IMR-90 (cell line): ENCODE measurements at regions not wholly inside any gene's neighbourhood (a gene's known extent, or its start where the extent isn't known, plus 50 kb on each side); places are given as distances from the start of the nearest gene placed in this dataset.

ENCODE experiments used
- ATAC-seq: fragments of 200-7000 bp; cut with Tn5 transposase; 2 replicates; pipeline ENCODE4 v1.9.1; 2020; ENCODE audit warnings: low read depth, mild to moderate bottlenecking, moderate library complexity
- BruUV-seq: library from RNA; stranded (reverse); fragments of 400-500 nt; replicated peaks from 2 replicates; lab custom pipeline; 2021; lab: Mats Ljungman, UMichigan
- CTCF ChIA-PET: fragments of 300-600 bp; formaldehyde crosslinking; extraction: SDS; loops from one replicate; lab custom pipeline; 2021; ENCODE audit warnings: antibody characterized with exemption; lab: Yijun Ruan, JAX
- POLR2A ChIA-PET: fragments of 300-600 bp; sonication (Branson Sonifier 250); formaldehyde crosslinking; loops from one replicate; lab custom pipeline; 2022; ENCODE audit warnings: antibody characterized with exemption; ENCODE audit not compliant: unreplicated experiment; lab: Charles Lee
- DNase-seq: peaks from one replicate; pipeline ENCODE4 v3.0.0; 2013
- H2AFZ ChIP-seq: replicated peaks from 2 replicates; pipeline ENCODE3; 2013; ENCODE audit warnings: low read length, mild to moderate bottlenecking; ENCODE audit not compliant: poor library complexity
- H2AK5ac ChIP-seq: 2 replicates; pipeline ENCODE4 v1.6.1; 2013; ENCODE audit warnings: low read depth, low read length, inconsistent platforms
- H2AK9ac ChIP-seq: replicated peaks from 2 replicates; pipeline ENCODE3; 2013; ENCODE audit warnings: mild to moderate bottlenecking, low read depth, low read length, moderate library complexity; ENCODE audit not compliant: poor library complexity
- H2BK120ac ChIP-seq: 2 replicates; pipeline ENCODE4 v1.6.1; 2013; ENCODE audit warnings: low read depth, low read length, inconsistent platforms
- H2BK15ac ChIP-seq: 3 replicates; pipeline ENCODE4 v1.6.1; 2013; ENCODE audit warnings: low read depth, low read length, inconsistent platforms
- H2BK20ac ChIP-seq: 2 replicates; pipeline ENCODE4 v1.6.1; 2013; ENCODE audit warnings: low read depth, mild to moderate bottlenecking, inconsistent platforms, low read length, moderate library complexity
- H2BK5ac ChIP-seq: 2 replicates; pipeline ENCODE4 v1.6.1; 2013; ENCODE audit warnings: mild to moderate bottlenecking, low read depth, low read length, inconsistent platforms; ENCODE audit not compliant: poor library complexity, severe bottlenecking
- H3K14ac ChIP-seq: replicated peaks from 2 replicates; pipeline ENCODE4 v1.6.1; 2013; ENCODE audit warnings: low read depth, low read length, inconsistent platforms
- H3K18ac ChIP-seq: 2 replicates; pipeline ENCODE4 v1.6.1; 2013; ENCODE audit warnings: low read depth, low read length, control low read depth
- H3K23ac ChIP-seq: 2 replicates; pipeline ENCODE4 v1.6.1; 2013; ENCODE audit warnings: low read depth, low read length, inconsistent platforms
- H3K27ac ChIP-seq: 2 replicates; pipeline ENCODE4 v1.5.1; 2013; ENCODE audit warnings: mild to moderate bottlenecking, control low read depth, low read length; ENCODE audit not compliant: insufficient read depth
- H3K27me3 ChIP-seq: 2 replicates; pipeline ENCODE4 v1.6.1; 2013; ENCODE audit warnings: low read length; ENCODE audit not compliant: control insufficient read depth, insufficient read depth
- H3K36me3 ChIP-seq: 2 replicates; pipeline ENCODE4 v1.6.1; 2013; ENCODE audit warnings: low read length, mixed read lengths; ENCODE audit not compliant: control insufficient read depth, insufficient read depth
- H3K4ac ChIP-seq: 2 replicates; pipeline ENCODE4 v1.6.1; 2013; ENCODE audit warnings: low read depth, low read length, inconsistent platforms
- H3K4me1 ChIP-seq: 2 replicates; pipeline ENCODE4 v1.6.1; 2013; ENCODE audit warnings: low read length, mixed read lengths; ENCODE audit not compliant: control insufficient read depth, insufficient read depth
- H3K4me2 ChIP-seq: 2 replicates; pipeline ENCODE4 v1.6.1; 2013; ENCODE audit warnings: low read depth, mild to moderate bottlenecking, control low read depth, low read length, moderate library complexity
- H3K4me3 ChIP-seq: 2 replicates; pipeline ENCODE4 v1.5.1; 2013; ENCODE audit warnings: low read depth, mild to moderate bottlenecking, control low read depth, low read length, moderate library complexity; ENCODE audit not compliant: insufficient read depth
- H3K56ac ChIP-seq: 2 replicates; pipeline ENCODE4 v1.6.1; 2013; ENCODE audit warnings: low read length, inconsistent platforms; ENCODE audit not compliant: insufficient read depth; ENCODE audit errors: extremely low read depth
- H3K79me1 ChIP-seq, 2 experiments: 2 replicates each; pipeline ENCODE4 v1.6.1; 2013; ENCODE audit warnings: low read length in 2 of 2, inconsistent platforms in 1 of 2, low read depth in 1 of 2
- H3K9ac ChIP-seq: 2 replicates; pipeline ENCODE4 v1.6.1; 2013; ENCODE audit warnings: low read depth, low read length, control low read depth
- H3K9me1 ChIP-seq: 2 replicates; pipeline ENCODE4 v1.6.1; 2013; ENCODE audit warnings: low read length, inconsistent platforms; ENCODE audit not compliant: insufficient read depth
- H3K9me3 ChIP-seq: 2 replicates; pipeline ENCODE4 v1.6.1; 2013; ENCODE audit warnings: low read length; ENCODE audit not compliant: control insufficient read depth, insufficient read depth
- H4K20me1 ChIP-seq: 2 replicates; pipeline ENCODE4 v1.6.1; 2013; ENCODE audit warnings: low read length, inconsistent platforms; ENCODE audit not compliant: insufficient read depth
- H4K5ac ChIP-seq: 2 replicates; pipeline ENCODE4 v1.6.1; 2013; ENCODE audit warnings: mild to moderate bottlenecking, low read depth, low read length, control low read depth
- H4K8ac ChIP-seq, 2 experiments: 2 replicates each; pipeline ENCODE4 v1.6.1; 2013; ENCODE audit warnings: low read depth in 2 of 2, low read length in 2 of 2, control low read depth in 1 of 2, inconsistent platforms in 1 of 2
- H4K91ac ChIP-seq: 2 replicates; pipeline ENCODE4 v1.6.1; 2013; ENCODE audit warnings: low read depth, low read length, inconsistent platforms; ENCODE audit not compliant: insufficient read depth
- FOS ChIP-seq: fragments of 150-350 bp; IDR thresholded peaks from 2 replicates; pipeline ENCODE4 v1.6.1; 2016; ENCODE audit warnings: low read depth, low read length
- NFE2L2 ChIP-seq: fragments of 150-350 bp; IDR thresholded peaks from 2 replicates; pipeline ENCODE4 v1.6.1; 2016; ENCODE audit warnings: low read depth, mild to moderate bottlenecking, low read length
- WGBS, 2 experiments: methylation state at CpG; one replicate each; pipeline versions ENCODE4 v1.1.5 to v1.1.7; 2013; ENCODE audit warnings: missing lambda C conversion rate in 2 of 2; ENCODE audit not compliant: insufficient read length in 1 of 2; ENCODE audit errors: extremely low coverage in 2 of 2; 5-methylcytosine and 5-hydroxymethylcytosine counted together
- dilution Hi-C: fragments of 300-500 bp; cut with HindIII; formaldehyde crosslinking; loops from one replicate; pipeline ENCODE4 v1.14.3; 2018; ENCODE audit warnings: low sequenced_read_pairs; ENCODE audit not compliant: unreplicated experiment
- in situ Hi-C: fragments of 300-500 bp; cut with MboI; formaldehyde crosslinking; loops from 3 replicates; pipeline ENCODE4 v1.14.3; 2019; ENCODE audit warnings: low sequenced_read_pairs, inconsistent platforms, mixed read lengths
- intact Hi-C: fragments of 100-400 bp; cut with micrococcal nuclease; formaldehyde crosslinking; loops from 2 replicates; pipeline ENCODE4 v1.10.0; 2022

GRCh38 chr3:197450810-197451209 is 105.0 kb downstream of the BDH1 start:
- in situ Hi-C loops: no loop called here
- WGBS, 2 experiments: no CpG with 5 or more reads among the region's 4 CpGs

More at GRCh38 chr3:197450810-197451209, 105.0 kb downstream of the BDH1 start:
- no peak overlapping the region for H3K18ac ChIP-seq
- no peak overlapping the region for H2BK120ac ChIP-seq
- no peak overlapping the region for H2BK5ac ChIP-seq
- H3K79me1 ChIP-seq: no peaks in the 10 kb centered on the region
- H4K5ac ChIP-seq: no peak overlapping the region
- H4K8ac ChIP-seq: no peak overlapping the region
- H4K91ac ChIP-seq: no peak overlapping the region
- no peaks in the 10 kb centered on the region for H4K20me1 ChIP-seq
- no peaks in the 10 kb centered on the region; the same call in 1 of the 2 replicates for H3K9me1 ChIP-seq
- no peak overlapping the region for H3K4me2 ChIP-seq
- no peak overlapping the region for H3K56ac ChIP-seq
- intact Hi-C loops: no loop called here
- H2BK20ac ChIP-seq: no peak overlapping the region
- DNase-seq (no peak), ATAC-seq (no peak)
- H2AFZ ChIP-seq: no peak overlapping the region
- no peaks in the 10 kb centered on the region for H3K4me1 ChIP-seq
- H3K27ac ChIP-seq: no peak overlapping the region
- H3K27me3 ChIP-seq: peaks cover 11% of the 10 kb centered on the region
- no peak overlapping the region for H3K9ac ChIP-seq
- no peak overlapping the region for H2AK9ac ChIP-seq
- H2AK5ac ChIP-seq: no peak overlapping the region
- ChIA-PET POLR2A (no interaction called here), CTCF (no interaction called here)
- no TSS peak for BruUV-seq
- no peak overlapping the region for H3K4ac ChIP-seq
- no peaks in the 10 kb centered on the region for H3K36me3 ChIP-seq
- TF ChIP-seq FOS: no peak
- TF ChIP-seq NFE2L2: no peak
- no peak overlapping the region for H3K23ac ChIP-seq
- no peaks in the 10 kb centered on the region for H3K9me3 ChIP-seq
- no peak overlapping the region for H3K14ac ChIP-seq
- H2BK15ac ChIP-seq: no peak overlapping the region
- dilution Hi-C loops: no loop called here
- no peak overlapping the region for H3K4me3 ChIP-seq
